Head of caudate nucleus (tissue), 42 donors: ENCODE measurements at regions not wholly inside any gene's neighbourhood (a gene's known extent, or its start where the extent isn't known, plus 50 kb on each side); places are given as distances from the start of the nearest gene placed in this dataset.

Experiments
- DNase-seq, 42 donors: peaks; one replicate each; pipeline versions ENCODE4 v3.0.0 to v3.0.0-alpha.2; 2020 to 2021; ENCODE audit warnings: mixed read lengths in 7 of 42
- intact Hi-C: fragments of 100-400 bp; cut with DNase I; formaldehyde crosslinking; loops from one replicate; pipeline ENCODE4 v1.15.0; 2022

DNA sequence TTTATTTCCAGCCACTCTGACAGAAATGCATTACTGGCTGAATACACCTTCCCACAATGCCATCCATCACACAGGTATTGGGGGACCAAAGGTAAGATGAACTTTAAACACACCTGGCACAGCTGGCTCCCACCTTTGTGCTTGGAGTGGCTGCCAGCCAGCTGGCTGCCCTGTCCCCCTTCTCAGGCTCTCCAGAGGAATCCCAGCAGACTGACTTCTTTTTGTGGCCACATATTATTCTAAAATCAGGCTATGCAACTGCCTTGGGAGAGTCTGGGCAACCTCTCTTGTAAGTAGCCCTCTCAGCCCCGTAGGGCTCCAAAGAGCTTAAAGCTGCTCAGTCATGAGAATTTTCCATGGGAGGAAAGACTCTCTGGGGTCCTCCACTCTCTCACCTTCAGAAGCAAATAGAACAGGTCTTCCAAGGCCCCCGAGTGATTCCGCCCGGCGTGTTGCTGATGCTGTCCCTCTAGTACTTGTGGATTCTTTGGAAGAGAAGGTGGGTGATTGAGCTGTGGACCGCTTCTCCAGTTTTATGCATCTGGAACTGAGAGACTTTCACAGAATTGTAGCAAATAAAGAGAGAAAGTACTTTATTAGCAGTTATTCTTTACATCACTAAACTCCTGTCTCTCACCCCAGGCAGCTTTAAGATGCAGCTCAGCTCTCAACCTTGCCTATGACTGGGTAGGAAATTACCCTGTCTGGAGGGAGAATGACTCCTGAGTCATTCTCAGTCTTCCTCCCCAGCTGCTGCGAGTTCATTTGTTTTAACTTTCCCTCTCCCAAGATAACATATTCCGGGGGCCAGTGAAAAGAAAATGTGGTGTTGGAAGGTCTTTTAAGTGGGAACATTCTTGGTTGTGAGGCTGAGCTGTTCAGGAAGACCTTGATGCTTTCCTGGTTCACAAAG lies 159.4 kb upstream of the PITX1 start:
- intact Hi-C loops = no loop called here
- DNase-seq = peak in 2 of 42 donors; percentile 21 to 27

DNA sequence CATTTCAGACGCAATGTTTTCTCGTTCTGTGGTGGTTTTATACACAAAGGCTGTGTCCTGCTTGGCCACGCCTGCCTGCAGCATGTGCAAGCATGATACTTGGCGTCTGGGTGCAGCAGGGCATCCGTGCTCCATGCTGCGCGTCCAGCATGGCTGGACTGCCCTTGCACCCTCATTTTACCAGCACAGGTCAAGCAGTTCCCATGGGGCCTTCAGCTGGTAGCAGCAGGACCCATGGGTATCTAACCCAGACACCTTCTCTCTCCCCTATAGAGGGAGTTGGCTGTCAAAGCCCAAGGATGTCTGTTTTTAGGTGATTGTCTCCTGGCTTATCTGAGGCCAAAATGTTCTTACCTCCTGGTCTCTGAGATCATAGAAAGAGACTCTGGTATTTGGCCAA lies 158.3 kb upstream of the PITX1 start:
- peak in 1 of 42 donors; percentile 31 for DNase-seq
- intact Hi-C loops = no loop called here

DNA sequence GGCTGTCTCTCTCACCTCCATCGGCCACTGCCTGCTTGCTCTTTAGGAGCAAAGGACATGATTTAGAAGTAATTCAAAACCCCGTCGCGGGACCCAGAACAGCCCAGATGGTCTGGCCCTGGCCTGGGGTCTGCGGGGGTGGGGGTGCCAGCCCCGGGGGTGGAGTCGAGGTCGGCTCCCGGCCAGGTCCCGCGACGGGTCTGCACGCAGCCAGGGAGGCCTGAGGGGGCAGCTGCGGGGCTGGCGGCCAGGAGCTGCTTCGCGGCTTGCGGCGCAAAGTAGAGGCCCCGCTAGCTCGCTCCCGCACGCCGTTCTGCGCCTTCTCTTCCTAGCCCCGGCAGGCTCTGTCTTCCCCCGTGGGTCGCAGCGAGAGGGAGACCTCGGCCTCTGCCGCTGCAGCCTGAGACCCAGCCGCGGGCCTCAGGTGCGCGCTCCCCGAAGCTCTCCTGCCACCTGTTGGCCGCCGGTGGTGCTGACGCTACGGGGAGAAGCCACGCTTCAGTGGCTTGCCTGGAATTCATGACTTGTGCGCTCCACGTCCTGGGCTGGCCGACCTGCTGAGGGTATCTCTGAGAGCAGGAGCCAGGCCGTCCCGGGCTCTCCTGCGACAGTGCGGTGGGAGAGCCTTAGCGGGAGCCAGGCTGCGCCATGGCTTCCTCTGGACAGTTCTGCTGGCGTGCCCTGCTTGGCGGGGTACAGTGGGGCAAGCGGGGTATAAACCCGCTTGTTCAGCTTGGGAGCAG lies 157.2 kb upstream of the PITX1 start:
- peak; percentile 30 to 86 (median 74) for DNase-seq
- intact Hi-C loops = no loop called here

DNA sequence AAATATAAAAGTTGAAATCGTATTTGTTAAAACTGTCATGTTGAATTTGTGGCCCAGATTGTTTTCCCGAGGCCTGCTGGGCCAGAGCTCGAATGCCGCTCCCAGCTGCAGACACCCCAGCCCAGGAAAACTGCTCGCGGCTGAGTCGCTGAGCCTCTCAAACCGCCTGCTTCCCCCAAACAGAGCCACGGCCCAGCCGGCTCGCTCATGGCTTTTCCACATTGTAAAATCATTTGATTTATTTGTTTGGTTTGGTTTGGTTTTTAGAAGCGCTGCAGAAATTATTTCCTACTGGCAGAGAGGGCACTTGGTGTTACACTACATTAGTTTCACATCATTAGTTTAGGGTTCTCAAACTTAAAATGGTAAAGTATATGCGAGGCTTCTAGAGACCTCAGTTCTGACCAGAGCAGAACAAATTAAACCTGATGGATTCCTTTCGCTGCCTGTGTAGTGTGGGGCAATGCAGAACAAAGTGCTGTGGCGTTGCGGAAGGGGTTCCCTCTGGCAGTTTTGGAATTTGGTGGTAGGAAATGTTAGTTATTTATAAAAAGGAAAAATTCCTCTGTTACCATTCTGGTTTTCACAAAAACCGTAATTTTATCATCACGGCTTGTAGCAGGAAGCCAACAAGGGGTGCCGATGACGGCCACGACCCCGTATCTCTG lies 156.5 kb upstream of the PITX1 start:
- peak in 2 of 42 donors; percentile 5 to 34 for DNase-seq
- intact Hi-C loops = no loop called here

DNA sequence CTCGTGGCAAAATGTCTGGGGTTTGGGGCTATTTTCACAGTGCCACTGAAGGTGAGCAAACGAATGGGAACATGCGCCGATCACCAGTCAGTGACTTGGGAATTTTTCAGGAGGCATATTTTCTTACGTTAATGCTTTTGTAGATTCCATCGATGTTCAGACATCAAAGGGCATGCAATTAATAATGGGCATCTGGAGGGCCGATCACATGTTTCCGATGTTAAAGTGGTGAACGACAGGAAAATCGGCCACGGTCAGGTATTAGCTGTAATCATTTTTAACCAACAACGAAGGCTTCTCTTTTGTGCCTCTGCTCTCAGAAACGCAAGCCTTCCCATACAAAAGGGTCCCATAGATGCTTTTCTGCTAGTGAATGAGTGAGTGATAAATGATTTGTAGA lies 155.0 kb upstream of the PITX1 start:
- peak in 1 of 42 donors; percentile 33 for DNase-seq
- intact Hi-C loops = no loop called here

DNA sequence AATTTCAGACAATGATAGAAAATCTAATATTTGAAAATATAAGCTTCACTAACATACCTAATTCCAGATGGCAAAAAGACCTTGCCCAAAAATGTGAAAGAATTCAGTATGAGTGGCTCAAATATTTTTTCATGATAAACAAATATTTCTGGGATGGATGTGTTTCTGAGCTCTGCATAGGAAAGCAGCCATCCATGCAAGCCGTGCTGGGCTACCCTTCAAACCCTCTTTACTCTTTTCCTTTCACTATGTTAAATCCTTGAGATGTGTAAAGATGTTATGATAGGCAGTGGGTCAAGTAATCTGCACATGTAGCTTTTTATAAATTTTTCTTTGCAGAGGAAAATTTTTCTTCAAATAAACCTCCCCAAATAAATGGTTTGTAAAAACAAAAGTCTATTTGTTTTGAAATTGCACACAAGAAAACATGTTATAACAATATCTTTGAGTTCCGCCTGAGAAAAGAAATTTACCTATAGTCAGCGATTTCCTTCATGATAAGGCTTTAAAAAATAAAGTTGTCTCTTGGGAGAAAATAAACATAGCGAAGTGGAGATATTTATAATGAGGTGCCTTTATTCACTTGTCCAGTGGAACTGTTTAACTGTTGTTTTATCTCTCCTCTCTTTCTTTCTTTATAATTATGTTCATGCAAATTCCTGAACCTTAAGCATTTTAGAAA lies 154.3 kb upstream of the PITX1 start:
- DNase-seq = peak in 2 of 42 donors; percentile 17 to 34
- intact Hi-C loops = no loop called here

DNA sequence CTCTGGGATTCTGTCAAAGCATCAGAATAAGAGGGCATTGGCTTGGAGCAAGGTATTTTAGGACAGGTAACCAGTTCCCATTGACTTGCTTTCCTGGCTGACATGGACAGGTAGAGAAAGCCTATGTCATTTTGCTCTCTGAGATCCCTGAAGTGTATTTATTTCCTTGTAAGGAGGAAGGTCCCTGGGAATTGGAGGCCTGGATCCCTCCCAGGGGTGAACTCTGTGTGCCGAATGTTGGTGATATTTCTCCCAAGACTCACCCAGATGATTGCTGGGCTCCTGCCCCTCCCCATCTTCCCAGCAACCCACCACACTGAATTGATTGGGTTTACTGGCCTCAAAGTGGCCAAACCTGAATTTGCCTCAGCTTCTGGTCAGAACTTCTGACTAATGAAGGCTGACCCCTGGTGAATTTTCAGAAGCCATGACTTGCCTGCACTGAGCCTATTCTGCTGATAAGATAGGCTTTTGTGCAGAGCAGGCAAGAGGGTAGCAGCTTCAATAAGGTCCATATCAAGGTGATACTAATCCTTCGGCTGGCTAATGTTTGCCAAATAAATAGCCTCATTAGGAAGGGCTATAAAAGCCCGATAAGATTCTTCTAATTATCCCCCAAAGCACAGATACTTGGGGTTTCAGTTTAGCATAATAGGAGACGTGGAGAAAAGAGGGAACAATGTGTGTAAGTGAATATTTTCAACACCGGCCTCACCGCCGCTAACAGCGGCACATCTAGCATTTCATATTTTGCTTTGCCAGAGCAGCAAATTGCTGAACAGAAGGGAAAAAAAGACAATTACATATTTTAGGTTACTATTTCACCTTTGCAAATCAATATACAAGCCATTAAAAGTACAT lies 152.9 kb upstream of the PITX1 start:
- intact Hi-C loops = no loop called here
- DNase-seq = peak in 2 of 42 donors; percentile 13 to 33

DNA sequence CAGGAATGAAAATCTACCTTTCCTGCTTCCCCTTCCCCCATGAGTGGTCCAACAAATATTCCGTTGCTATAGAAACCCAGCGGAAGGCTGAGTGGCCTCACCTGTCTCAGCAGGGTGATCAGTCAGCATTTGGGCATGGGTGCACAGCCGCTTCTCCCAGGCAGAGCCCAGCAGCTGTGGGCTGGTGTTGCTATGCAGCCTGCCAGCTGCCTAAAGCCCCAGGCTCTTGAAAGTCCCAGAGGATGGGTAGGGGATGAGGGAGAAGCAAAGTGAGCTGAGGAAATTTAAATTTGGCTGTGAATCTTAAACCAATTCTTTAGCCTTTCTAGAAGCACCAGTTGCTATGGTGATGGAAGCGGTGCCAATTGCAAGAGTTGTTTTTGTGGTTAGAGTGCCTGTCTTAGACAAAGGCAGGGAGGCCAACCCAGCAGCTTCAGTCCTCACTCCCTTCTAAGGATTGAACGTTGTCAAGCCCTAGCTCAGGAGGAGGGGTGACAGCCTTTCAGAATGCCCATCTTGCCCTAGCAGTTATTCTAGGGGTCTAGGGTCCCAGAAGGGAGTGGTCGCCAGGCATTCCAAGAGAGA lies 151.5 kb upstream of the PITX1 start:
- DNase-seq = peak in 29 of 42 donors; percentile 8 to 73 (median 41)
- intact Hi-C loops = no loop called here

DNA sequence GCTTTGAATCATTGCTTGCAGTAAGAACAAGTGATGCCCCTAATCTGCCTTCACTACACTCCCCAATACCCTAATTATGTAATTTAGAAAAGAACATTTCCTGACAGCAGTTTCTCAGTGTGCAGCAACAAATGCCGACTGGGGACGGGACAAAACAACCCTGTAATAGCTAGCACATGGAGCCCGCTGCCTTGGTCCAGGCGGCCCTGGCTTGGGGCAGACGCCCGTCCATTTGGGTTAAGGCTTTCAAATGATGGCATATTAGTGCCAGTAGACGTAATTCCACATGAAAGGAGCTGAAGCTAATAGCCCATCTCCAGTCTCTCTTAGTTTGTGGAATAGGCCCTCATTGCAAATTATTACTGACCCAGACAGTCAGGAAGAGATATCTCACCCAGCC lies 150.6 kb upstream of the PITX1 start:
- intact Hi-C loops = no loop called here
- no peak for DNase-seq

DNA sequence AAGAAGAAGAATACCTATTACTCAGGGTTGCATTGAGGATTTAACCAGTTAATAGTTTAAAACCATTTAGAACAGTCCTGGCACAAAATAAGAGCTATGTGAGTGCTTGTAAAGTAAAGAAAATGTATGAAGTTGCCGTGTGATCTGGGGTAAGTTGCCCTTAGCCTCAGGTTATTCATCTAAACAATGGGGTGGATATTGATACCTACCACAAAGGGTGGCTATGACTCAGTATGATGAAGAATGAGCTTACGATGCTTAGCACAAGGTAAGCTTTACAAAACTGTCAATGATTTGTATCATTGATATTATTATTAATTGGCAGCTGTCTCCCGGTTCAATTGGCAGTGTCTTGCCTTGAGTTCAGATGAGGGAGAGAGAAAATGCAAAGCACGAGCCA lies 149.4 kb upstream of the PITX1 start:
- intact Hi-C loops = no loop called here
- no peak for DNase-seq

DNA sequence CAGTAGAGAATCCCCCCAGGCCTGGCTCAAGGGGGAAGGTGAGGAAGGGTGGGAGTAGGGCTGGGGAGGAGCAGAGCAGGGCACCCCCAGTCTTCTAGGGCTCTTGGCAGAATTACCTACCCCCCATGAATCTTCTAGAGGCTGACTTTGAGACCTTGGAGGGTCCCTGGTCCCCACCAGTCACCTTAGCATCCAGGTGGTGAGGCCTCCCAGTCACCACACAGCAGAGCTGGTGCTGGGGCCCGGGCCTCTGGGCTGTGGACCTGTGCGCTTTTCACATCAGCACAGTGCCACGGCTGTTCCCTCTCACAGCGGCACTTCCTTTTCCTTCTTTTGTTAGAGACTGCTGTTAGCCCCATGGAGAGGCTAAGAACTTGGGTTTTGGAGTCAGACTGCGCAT lies 148.6 kb upstream of the PITX1 start:
- intact Hi-C loops = no loop called here
- DNase-seq = no peak

DNA sequence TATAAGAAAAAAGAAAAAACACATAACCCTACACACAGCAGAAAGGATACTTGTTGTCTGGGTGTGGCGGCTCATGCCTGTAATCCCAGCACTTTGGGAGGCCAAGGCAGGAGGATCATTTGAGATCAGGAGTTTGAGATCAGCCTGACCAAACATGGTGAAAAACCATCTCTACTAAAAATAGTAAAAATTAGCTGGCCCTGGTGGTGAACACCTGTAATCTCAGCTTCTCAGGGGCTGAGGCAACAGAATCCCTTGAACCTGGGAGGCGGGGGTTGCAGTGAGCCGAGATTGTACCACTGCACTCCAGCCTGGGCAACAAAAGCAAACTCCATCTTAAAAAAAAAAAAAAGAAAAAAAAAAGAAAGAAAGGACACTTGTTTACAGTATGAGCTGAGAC lies 147.6 kb upstream of the PITX1 start:
- intact Hi-C loops = no loop called here

DNA sequence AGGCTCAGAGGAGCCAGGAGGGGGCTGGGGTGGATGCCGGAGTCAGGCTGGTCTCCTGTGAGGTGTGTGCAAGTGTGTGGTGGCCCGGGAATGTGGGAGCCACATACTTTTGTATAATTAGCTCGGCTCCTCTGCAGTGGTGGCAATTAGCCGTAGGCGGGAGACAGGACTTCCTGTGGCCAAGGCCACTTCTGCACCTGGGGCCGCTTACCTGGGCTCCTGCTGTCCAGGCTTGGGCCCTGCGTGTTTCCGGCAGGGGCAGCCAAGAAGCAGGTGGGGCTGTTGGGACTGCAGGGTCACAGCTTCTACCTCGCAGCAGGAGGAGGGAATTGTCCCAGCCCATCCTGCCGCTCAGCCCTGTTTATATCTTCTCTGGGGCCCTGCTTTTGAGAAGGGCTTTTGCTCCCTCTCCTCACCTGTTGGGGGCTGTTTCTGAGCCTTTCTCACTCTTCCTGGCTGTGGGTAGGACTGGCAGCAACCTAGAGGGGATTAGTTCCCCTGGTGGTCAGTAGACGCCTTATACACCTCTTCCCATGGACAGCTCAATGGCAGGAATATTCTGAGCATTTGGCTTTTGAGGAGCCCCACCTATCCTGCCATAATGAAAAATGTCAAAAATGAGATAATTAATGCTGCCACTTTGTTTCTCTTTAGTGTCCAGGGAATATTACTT lies 145.4 kb upstream of the PITX1 start:
- intact Hi-C loops = no loop called here
- DNase-seq = no peak

More for the DNA sequence above, 147.6 kb upstream of the PITX1 start:
- no peak for DNase-seq

DNA sequence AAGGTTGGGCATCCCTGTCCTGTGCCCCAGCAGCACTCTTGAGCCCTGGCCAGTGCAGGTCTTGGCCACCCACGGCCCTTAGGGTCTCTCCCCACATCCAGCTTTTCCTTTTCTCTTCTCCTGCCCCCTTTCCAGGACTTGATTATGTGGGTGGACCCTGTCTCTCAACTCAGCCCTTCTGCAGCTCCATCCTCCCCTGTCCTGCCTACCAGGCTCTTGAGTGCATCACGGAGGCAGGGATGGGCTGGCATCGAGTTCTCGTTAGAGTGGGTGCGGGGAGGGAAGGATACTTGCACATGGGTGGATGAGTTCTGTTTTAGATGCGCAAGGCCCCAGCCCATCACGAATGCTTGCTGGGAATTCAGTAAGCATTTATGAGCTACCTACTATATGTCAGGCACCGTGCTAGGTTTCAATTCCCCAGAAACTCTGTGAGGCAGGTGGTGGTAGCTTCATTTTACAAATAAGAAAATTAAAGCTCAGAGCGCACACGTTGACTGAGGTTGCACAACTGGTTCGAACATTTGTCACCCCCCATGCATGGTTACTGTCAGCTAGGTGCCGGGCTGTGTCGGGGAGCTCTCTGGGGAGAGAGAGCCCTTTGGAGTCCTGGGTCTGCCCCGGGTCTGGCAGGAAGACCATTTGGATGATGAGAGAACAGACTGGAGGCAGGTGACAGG lies 144.6 kb upstream of the PITX1 start:
- intact Hi-C loops = no loop called here
- DNase-seq = no peak

DNA sequence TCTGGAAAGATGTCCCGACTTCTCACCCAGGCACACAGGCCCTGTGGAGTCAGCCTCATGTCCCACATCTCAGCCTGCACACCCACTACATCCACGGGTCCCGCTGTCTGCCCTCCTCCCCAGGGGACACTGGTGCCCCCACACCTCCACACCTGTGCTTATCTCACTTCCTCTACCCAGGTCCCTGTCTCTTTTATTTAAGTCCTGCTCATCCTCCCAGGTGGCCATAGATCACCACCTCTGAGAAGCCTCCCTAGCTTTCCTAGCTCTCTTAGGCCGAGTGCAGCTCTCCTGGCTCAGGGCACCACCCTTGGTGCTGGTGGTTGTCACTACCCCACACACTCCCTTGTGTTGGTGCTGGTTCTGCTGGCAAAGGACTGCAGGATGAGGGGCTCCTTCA lies 143.6 kb upstream of the PITX1 start:
- DNase-seq = no peak
- intact Hi-C loops = no loop called here

DNA sequence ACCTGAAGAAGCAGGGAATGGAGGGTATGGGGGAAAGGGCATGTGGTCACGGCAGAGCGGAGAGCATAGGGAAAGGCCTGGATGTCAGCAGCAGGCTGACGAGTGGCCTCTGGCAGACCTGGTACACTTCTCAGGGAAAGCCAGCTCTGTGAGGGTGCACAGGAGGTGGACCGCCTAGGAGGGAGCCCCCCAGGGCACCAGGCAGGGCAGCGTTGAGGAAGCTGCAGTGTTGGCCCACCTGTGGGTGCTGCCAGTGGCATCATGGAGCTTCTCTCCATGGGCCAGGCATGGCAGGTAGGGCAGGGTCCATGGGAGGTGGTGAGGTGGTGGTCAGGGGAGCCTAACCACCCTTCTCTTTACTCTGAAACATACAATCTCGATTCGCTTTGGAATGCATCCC lies 143.0 kb upstream of the PITX1 start:
- no peak for DNase-seq
- intact Hi-C loops = no loop called here
